ENCODE measurements at regions not wholly inside any gene's neighbourhood (a gene's known extent, or its start where the extent isn't known, plus 50 kb on each side); places are given as distances from the start of the nearest gene placed in this dataset.

DNA sequence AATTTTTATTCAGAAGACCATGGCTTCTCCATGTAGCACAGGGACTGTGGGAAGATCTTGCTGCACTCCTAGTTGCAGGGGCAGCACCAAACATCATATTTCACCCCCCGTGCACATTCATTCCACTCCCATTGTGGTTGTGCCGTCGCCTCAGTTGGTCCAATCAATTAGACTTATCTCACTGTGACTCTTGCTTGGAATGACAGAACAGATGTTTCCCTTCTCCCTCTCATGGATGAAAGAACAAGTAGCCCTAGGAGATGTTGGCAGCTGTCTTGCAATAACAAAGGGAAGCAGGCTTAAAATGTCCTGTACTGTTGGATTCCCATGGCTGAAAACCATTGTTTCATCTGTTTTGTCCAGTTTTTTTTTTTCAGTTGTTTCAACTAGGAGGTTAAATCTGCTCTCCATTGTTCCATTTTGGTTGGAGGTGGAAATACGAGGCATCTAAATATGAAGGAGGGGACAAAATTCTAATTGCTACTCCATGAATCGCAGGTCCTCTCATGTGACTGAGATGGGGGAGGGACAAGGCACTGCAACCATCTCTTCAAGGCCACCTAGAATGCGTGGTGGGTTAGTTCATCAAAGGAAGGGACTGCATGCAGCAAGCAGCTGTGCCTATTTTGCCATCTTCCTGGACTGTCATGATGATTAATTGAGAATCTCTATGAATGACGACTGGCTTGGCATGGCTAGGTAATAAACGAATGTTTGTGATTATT, 214.4 kb downstream of the NSG2 start:
- Histone ChIP-seq H3K4me1 (ENCODE audit: control insufficient read depth in 1 of 2, insufficient read depth in 2 of 2, low read length in 2 of 2) (no peaks in the 10 kb centered on the region), H3K27me3 (ENCODE audit: insufficient read depth, low read length) (peaks cover 11% of the 10 kb centered on the region), H3K4me2 (ENCODE audit: low read length) (no peak overlapping the region), H3K36me3 (ENCODE audit: control insufficient read depth in 1 of 2, insufficient read depth in 2 of 2, low read length in 2 of 2) (no peaks in the 10 kb centered on the region), H3K9ac (ENCODE audit: low read length) (no peak overlapping the region), H3K4me3 (replicated peaks in 1 of 2; ENCODE audit: low read depth in 1 of 2, low read length in 2 of 2) (no peak overlapping the region), H4K20me1 (ENCODE audit: insufficient read depth) (no peaks in the 10 kb centered on the region), H2AFZ (ENCODE audit: low read depth, low read length, poor library complexity, severe bottlenecking) (no peak overlapping the region), H3K79me2 (ENCODE audit: insufficient read depth, low read length) (no peaks in the 10 kb centered on the region), H3K27ac (ENCODE audit: low read depth, low read length) (no peak overlapping the region), H3K9me2 (ENCODE audit: insufficient read depth) (no peaks in the 10 kb centered on the region), H3K9me3 (ENCODE audit: control insufficient read depth in 1 of 2, insufficient read depth in 1 of 2, low read depth in 1 of 2, low read length in 2 of 2) (no peaks in the 10 kb centered on the region)
- no TSS peak for BruUV-seq (replicated peaks)
- intact Hi-C loops (cut with micrococcal nuclease): no loop called here
- DNase-seq (ENCODE audit: low read depth, low spot score) (no peak), ATAC-seq (no peak)
- POLR2A ChIA-PET: no interaction called here
- RAD21 ChIA-PET (ENCODE audit: low non-redundant PET in 1 of 2, low total read pairs in 2 of 2, uncharacterized antibody in 2 of 2, unreplicated experiment in 2 of 2): no interaction called here
- TF ChIP-seq SIN3A (IDR thresholded peaks at IDR 0.05; ENCODE audit: low read depth) (no peak), SRF (IDR thresholded peaks at IDR 0.05; ENCODE audit: low read depth) (no peak), SP1 (IDR thresholded peaks at IDR 0.05; ENCODE audit: low read depth) (no peak), POLR2AphosphoS5 (IDR thresholded peaks at IDR 0.05; ENCODE audit: low read depth, low read length) (no peak), ZNF274 (IDR thresholded peaks at IDR 0.05; ENCODE audit: low read depth, low read length) (no peak), EZH2 (IDR thresholded peaks at IDR 0.05) (no peak), EZH2phosphoT487 (IDR thresholded peaks at IDR 0.05; ENCODE audit: borderline replicate concordance) (no peak), POLR2A (IDR thresholded peaks at IDR 0.05; ENCODE audit: borderline replicate concordance, extremely low read depth, insufficient read depth, insufficient read length) (no peak), JUND (IDR thresholded peaks at IDR 0.05) (no peak)
- TF ChIP-seq, protein P1, sequence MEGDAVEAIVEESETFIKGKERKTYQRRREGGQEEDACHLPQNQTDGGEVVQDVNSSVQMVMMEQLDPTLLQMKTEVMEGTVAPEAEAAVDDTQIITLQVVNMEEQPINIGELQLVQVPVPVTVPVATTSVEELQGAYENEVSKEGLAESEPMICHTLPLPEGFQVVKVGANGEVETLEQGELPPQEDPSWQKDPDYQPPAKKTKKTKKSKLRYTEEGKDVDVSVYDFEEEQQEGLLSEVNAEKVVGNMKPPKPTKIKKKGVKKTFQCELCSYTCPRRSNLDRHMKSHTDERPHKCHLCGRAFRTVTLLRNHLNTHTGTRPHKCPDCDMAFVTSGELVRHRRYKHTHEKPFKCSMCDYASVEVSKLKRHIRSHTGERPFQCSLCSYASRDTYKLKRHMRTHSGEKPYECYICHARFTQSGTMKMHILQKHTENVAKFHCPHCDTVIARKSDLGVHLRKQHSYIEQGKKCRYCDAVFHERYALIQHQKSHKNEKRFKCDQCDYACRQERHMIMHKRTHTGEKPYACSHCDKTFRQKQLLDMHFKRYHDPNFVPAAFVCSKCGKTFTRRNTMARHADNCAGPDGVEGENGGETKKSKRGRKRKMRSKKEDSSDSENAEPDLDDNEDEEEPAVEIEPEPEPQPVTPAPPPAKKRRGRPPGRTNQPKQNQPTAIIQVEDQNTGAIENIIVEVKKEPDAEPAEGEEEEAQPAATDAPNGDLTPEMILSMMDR (IDR thresholded peaks at IDR 0.05 in 2 of 3, conservative IDR thresholded peaks at IDR 0.05 in 1 of 3; ENCODE audit: borderline replicate concordance in 1 of 3, insufficient read depth in 1 of 3, low read depth in 2 of 3, low read length in 2 of 3): no peak
- TF ChIP-seq, protein P2, sequence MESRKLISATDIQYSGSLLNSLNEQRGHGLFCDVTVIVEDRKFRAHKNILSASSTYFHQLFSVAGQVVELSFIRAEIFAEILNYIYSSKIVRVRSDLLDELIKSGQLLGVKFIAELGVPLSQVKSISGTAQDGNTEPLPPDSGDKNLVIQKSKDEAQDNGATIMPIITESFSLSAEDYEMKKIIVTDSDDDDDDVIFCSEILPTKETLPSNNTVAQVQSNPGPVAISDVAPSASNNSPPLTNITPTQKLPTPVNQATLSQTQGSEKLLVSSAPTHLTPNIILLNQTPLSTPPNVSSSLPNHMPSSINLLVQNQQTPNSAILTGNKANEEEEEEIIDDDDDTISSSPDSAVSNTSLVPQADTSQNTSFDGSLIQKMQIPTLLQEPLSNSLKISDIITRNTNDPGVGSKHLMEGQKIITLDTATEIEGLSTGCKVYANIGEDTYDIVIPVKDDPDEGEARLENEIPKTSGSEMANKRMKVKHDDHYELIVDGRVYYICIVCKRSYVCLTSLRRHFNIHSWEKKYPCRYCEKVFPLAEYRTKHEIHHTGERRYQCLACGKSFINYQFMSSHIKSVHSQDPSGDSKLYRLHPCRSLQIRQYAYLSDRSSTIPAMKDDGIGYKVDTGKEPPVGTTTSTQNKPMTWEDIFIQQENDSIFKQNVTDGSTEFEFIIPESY (IDR thresholded peaks at IDR 0.05; ENCODE audit: extremely low read depth, insufficient replicate concordance, low read length): no peak
- TF ChIP-seq, protein P3, sequence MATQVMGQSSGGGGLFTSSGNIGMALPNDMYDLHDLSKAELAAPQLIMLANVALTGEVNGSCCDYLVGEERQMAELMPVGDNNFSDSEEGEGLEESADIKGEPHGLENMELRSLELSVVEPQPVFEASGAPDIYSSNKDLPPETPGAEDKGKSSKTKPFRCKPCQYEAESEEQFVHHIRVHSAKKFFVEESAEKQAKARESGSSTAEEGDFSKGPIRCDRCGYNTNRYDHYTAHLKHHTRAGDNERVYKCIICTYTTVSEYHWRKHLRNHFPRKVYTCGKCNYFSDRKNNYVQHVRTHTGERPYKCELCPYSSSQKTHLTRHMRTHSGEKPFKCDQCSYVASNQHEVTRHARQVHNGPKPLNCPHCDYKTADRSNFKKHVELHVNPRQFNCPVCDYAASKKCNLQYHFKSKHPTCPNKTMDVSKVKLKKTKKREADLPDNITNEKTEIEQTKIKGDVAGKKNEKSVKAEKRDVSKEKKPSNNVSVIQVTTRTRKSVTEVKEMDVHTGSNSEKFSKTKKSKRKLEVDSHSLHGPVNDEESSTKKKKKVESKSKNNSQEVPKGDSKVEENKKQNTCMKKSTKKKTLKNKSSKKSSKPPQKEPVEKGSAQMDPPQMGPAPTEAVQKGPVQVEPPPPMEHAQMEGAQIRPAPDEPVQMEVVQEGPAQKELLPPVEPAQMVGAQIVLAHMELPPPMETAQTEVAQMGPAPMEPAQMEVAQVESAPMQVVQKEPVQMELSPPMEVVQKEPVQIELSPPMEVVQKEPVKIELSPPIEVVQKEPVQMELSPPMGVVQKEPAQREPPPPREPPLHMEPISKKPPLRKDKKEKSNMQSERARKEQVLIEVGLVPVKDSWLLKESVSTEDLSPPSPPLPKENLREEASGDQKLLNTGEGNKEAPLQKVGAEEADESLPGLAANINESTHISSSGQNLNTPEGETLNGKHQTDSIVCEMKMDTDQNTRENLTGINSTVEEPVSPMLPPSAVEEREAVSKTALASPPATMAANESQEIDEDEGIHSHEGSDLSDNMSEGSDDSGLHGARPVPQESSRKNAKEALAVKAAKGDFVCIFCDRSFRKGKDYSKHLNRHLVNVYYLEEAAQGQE (IDR thresholded peaks at IDR 0.05; ENCODE audit: low read depth): no peak
- CTCF ChIA-PET: no interaction called here

Data from HCT116 (cell line).